Adrenal gland (tissue), 9 donors: ENCODE measurements at regions not wholly inside any gene's neighbourhood (a gene's known extent, or its start where the extent isn't known, plus 50 kb on each side); places are given as distances from the start of the nearest gene placed in this dataset.

Experiments
- DNase-seq, 7 donors: peaks; one replicate each; pipeline ENCODE4 v3.0.0-alpha.2; 2019 to 2020
- H3K27ac ChIP-seq, 5 donors: fragments of 200-600 bp; sonication (generic) in 4 of 5; 1 replicate in 3 of 5; 2 replicates in 2 of 5; pipeline versions ENCODE4 v1.5.1 to v1.8.0; 2016 to 2020; ENCODE audit warnings: mild to moderate bottlenecking in 1 of 5
- H3K27me3 ChIP-seq: fragments of 200-600 bp; 2 replicates; pipeline ENCODE4 v1.8.0; 2021
- H3K36me3 ChIP-seq, 2 donors: fragments of 200-600 bp; replicated peaks in 1 of 2; 1 replicate in 1 of 2; 2 replicates in 1 of 2; pipeline versions ENCODE4 v1.5.1 to v1.8.0; 2018 to 2022
- H3K4me1 ChIP-seq, 2 donors: fragments of 200-600 bp; replicated peaks in 1 of 2; 1 replicate in 1 of 2; 2 replicates in 1 of 2; pipeline versions ENCODE4 v1.5.1 to v1.8.0; 2018 to 2021
- H3K4me3 ChIP-seq, 4 donors: fragments of 200-600 bp; sonication (generic) in 3 of 4; one replicate each; pipeline ENCODE4 v1.5.1; 2016 to 2018
- H3K9me3 ChIP-seq, 3 donors: fragments of 200-600 bp; sonication (generic) in 1 of 3; replicated peaks in 1 of 3; 1 replicate in 2 of 3; 2 replicates in 1 of 3; pipeline versions ENCODE4 v1.5.1 to v1.8.0; 2016 to 2021
- CTCF ChIP-seq, 6 experiments: fragments of 450-650 bp in 4 of 6; fragments of 200-600 bp in 2 of 6; sonication (generic) in 1 of 6; IDR thresholded peaks; 1 replicate in 5 of 6; 2 replicates in 1 of 6; pipeline versions ENCODE4 v1.5.1 to v1.8.0; 2016 to 2021; ENCODE audit warnings: antibody characterized with exemption in 6 of 6, mild to moderate bottlenecking in 2 of 6, moderate library complexity in 1 of 6
- POLR2A ChIP-seq, 2 donors: fragments of 450-650 bp; IDR thresholded peaks; one replicate each; pipeline ENCODE4 v1.6.1; 2017; ENCODE audit warnings: antibody characterized with exemption in 2 of 2, mild to moderate bottlenecking in 2 of 2, moderate library complexity in 1 of 2
- WGBS, 4 donors: extraction: QIAGEN DNeasy Blood & Tissue Kit in 2 of 4; methylation state at CpG; one replicate each; pipeline versions ENCODE4 v1.1.5 to v1.1.7; 2013 to 2017; 5-methylcytosine and 5-hydroxymethylcytosine counted together
- intact Hi-C, 2 donors: fragments of 100-400 bp; cut with DNase I; formaldehyde crosslinking; loops; one replicate each; pipeline versions ENCODE4 v1.14.1 to v1.15.0; 2022 to 2023
- donor health status: healthy with polysubstance abuse.
- donor health status: Bipolar disorder and iron deficiency.
- donor health status: DM: yes; HTN: yes; CAD: no.
- donor health status: DM: no; HTN: no; CAD: no.
- donor health status: DM: no; HTN: no; CAD: no.

- Histone ChIP-seq H3K27ac (no peak overlapping the region), H3K27me3 (no peaks in the 10 kb centered on the region), H3K4me3 (no peak overlapping the region), H3K9me3 (no peaks in the 10 kb centered on the region), H3K4me1 (no peaks in the 10 kb centered on the region), H3K36me3 (no peaks in the 10 kb centered on the region)
- DNase-seq = no peak
- WGBS, 4 donors = 64 to 86% (median 80%) methylated on average over 3 of the region's 3 CpGs
- intact Hi-C loops = no loop called here
- TF ChIP-seq CTCF (IDR thresholded peaks at IDR 0.05) (no peak), POLR2A (IDR thresholded peaks at IDR 0.05) (no peak)
These were observed 265.6 kb downstream of the ARRDC4 start for GRCh38 chr15:98226149-98226548.

- Histone ChIP-seq H3K9me3 (no peaks in the 10 kb centered on the region), H3K4me3 (no peak overlapping the region), H3K4me1 (no peaks in the 10 kb centered on the region), H3K27me3 (no peaks in the 10 kb centered on the region), H3K36me3 (no peaks in the 10 kb centered on the region), H3K27ac (no peak overlapping the region)
- no peak for DNase-seq
- WGBS, 4 donors = 33 to 53% (median 47%) methylated on average over 2 of the region's 2 CpGs
- intact Hi-C loops = no loop called here
- TF ChIP-seq POLR2A (IDR thresholded peaks at IDR 0.05) (no peak), CTCF (IDR thresholded peaks at IDR 0.05) (no peak)
These were observed 266.1 kb downstream of the ARRDC4 start for GRCh38 chr15:98226578-98226977.

GRCh38 chr15:98228846-98229245 lies 268.3 kb downstream of the ARRDC4 start:
- WGBS, 4 donors = 50 to 73% (median 61%) methylated on average over 4 of the region's 4 CpGs
- H3K4me1 ChIP-seq = no peaks in the 10 kb centered on the region
- H3K27me3 ChIP-seq = no peaks in the 10 kb centered on the region
- intact Hi-C loops = no loop called here
- no peak overlapping the region for H3K4me3 ChIP-seq
- DNase-seq = no peak
- no peaks in the 10 kb centered on the region for H3K9me3 ChIP-seq
- TF ChIP-seq CTCF (IDR thresholded peaks at IDR 0.05) (no peak), POLR2A (IDR thresholded peaks at IDR 0.05) (no peak)
- H3K36me3 ChIP-seq = no peaks in the 10 kb centered on the region
- H3K27ac ChIP-seq = no peak overlapping the region

- WGBS, 4 donors = 83 to 89% (median 87%) methylated on average over 5 of the region's 5 CpGs
- intact Hi-C loops = no loop called here
- Histone ChIP-seq H3K9me3 (no peaks in the 10 kb centered on the region), H3K27ac (no peak overlapping the region), H3K27me3 (no peaks in the 10 kb centered on the region), H3K36me3 (no peaks in the 10 kb centered on the region), H3K4me1 (no peaks in the 10 kb centered on the region), H3K4me3 (no peak overlapping the region)
- no peak for TF ChIP-seq POLR2A (IDR thresholded peaks at IDR 0.05)
- no peak for TF ChIP-seq CTCF (IDR thresholded peaks at IDR 0.05)
- DNase-seq = no peak
These were observed 270.5 kb downstream of the ARRDC4 start for GRCh38 chr15:98230975-98231374.
